Astrocyte of the spinal cord (primary cell): ENCODE measurements at regions not wholly inside any gene's neighbourhood (a gene's known extent, or its start where the extent isn't known, plus 50 kb on each side); places are given as distances from the start of the nearest gene placed in this dataset.

ENCODE experiments used
- DNase-seq: peaks from one replicate; pipeline ENCODE4 v3.0.0; 2011; ENCODE audit warnings: low read depth, low spot score
- H3K4me3 ChIP-seq: 2 replicates; pipeline ENCODE4 v1.5.1; 2011; ENCODE audit warnings: low read depth, mild to moderate bottlenecking, low read length, moderate library complexity
- CTCF ChIP-seq: IDR thresholded peaks from 2 replicates; pipeline ENCODE4 v1.5.1; 2012; ENCODE audit warnings: low read depth, mild to moderate bottlenecking, low read length, inconsistent platforms
- in situ Hi-C: cut with HindIII; loops from 2 replicates; pipeline ENCODE4 v1.10.0; 2017; ENCODE audit warnings: low sequenced_read_pairs

- TF ChIP-seq CTCF, result no peak
- no peak for DNase-seq
- H3K4me3 ChIP-seq, result no peak overlapping the region
- in situ Hi-C loops, result no loop called here
Observed at GRCh38 chr7:22900784-22901183, 78.1 kb upstream of the TOMM7 start.

GRCh38 chr7:22900101-22900500 lies 77.5 kb upstream of the TOMM7 start:
- in situ Hi-C loops, result no loop called here
- no peak for TF ChIP-seq CTCF
- H3K4me3 ChIP-seq, result no peak overlapping the region
- no peak for DNase-seq

GRCh38 chr7:22896917-22897316 lies 74.3 kb upstream of the TOMM7 start:
- no peak for TF ChIP-seq CTCF
- H3K4me3 ChIP-seq, result no peak overlapping the region
- DNase-seq, result no peak
- in situ Hi-C loops, result no loop called here

- in situ Hi-C loops, result no loop called here
- no peak overlapping the region for H3K4me3 ChIP-seq
- DNase-seq, result no peak
- TF ChIP-seq CTCF, result no peak
Observed at GRCh38 chr7:22895828-22896165, 73.1 kb upstream of the TOMM7 start.

- DNase-seq, result no peak
- in situ Hi-C loops, result no loop called here
- TF ChIP-seq CTCF, result no peak
- H3K4me3 ChIP-seq, result no peak overlapping the region
Observed at GRCh38 chr7:22895140-22895827, 72.6 kb upstream of the TOMM7 start.

- H3K4me3 ChIP-seq, result no peak overlapping the region
- in situ Hi-C loops, result no loop called here
- no peak for TF ChIP-seq CTCF
- DNase-seq, result no peak
Observed at GRCh38 chr7:22894546-22894945, 71.9 kb upstream of the TOMM7 start.

GRCh38 chr7:22890773-22891172 lies 68.1 kb upstream of the TOMM7 start:
- H3K4me3 ChIP-seq, result no peak overlapping the region
- no peak for DNase-seq
- in situ Hi-C loops, result no loop called here
- no peak for TF ChIP-seq CTCF
